ENCODE measurements at regions not wholly inside any gene's neighbourhood (a gene's known extent, or its start where the extent isn't known, plus 50 kb on each side); places are given as distances from the start of the nearest gene placed in this dataset.

- Histone ChIP-seq H3K4me1 (ENCODE audit: low read depth) (no peaks in the 10 kb centered on the region), H3K9me3 (ENCODE audit: low read depth) (no peaks in the 10 kb centered on the region), H3K27me3 (no peaks in the 10 kb centered on the region), H3K4me3 (no peak overlapping the region), H3K27ac (no peak overlapping the region), H3K36me3 (no peaks in the 10 kb centered on the region)
- DNase-seq (ENCODE audit: low read depth in 1 of 2, low spot score in 1 of 2): no peak
- TF ChIP-seq, protein P1, sequence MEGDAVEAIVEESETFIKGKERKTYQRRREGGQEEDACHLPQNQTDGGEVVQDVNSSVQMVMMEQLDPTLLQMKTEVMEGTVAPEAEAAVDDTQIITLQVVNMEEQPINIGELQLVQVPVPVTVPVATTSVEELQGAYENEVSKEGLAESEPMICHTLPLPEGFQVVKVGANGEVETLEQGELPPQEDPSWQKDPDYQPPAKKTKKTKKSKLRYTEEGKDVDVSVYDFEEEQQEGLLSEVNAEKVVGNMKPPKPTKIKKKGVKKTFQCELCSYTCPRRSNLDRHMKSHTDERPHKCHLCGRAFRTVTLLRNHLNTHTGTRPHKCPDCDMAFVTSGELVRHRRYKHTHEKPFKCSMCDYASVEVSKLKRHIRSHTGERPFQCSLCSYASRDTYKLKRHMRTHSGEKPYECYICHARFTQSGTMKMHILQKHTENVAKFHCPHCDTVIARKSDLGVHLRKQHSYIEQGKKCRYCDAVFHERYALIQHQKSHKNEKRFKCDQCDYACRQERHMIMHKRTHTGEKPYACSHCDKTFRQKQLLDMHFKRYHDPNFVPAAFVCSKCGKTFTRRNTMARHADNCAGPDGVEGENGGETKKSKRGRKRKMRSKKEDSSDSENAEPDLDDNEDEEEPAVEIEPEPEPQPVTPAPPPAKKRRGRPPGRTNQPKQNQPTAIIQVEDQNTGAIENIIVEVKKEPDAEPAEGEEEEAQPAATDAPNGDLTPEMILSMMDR (IDR thresholded peaks at IDR 0.05; ENCODE audit: low read depth, low read length): no peak
Observed at GRCh38 chr3:112765531-112765930, 81.1 kb downstream of the CD200R1L start.

DNA sequence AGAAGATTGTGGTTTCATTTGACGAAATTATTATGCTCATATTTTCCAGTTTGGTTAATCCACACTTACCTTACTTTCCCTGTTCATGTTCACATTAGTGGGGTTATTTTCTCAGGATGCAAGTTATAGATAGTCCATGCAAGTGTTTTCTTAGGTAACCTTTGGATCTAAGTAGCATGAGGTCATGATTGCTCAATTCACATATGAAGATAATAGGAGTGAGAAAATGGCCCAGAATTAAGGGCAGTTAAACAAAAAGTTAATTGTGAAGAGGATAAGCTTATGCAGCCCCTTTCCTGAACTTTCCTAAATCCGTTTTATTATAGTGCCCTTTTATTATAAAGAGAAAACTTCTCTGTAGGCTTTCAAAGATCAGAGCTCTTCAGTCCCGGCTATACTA, 83.4 kb downstream of the CD200R1L start:
- H3K36me3 ChIP-seq: no peaks in the 10 kb centered on the region
- H3K9me3 ChIP-seq (ENCODE audit: low read depth): no peaks in the 10 kb centered on the region
- H3K4me3 ChIP-seq: no peak overlapping the region
- no peaks in the 10 kb centered on the region for H3K4me1 ChIP-seq (ENCODE audit: low read depth)
- H3K27ac ChIP-seq: no peak overlapping the region
- no peak for DNase-seq (ENCODE audit: low read depth in 1 of 2, low spot score in 1 of 2)
- H3K27me3 ChIP-seq: no peaks in the 10 kb centered on the region
- TF ChIP-seq, protein P1 (IDR thresholded peaks at IDR 0.05; ENCODE audit: low read depth, low read length): no peak

GRCh38 chr3:112761062-112761638, 85.5 kb downstream of the CD200R1L start:
- H3K27ac ChIP-seq: no peak overlapping the region
- no peak overlapping the region for H3K4me3 ChIP-seq
- DNase-seq (ENCODE audit: low read depth in 1 of 2, low spot score in 1 of 2): no peak
- H3K9me3 ChIP-seq (ENCODE audit: low read depth): no peaks in the 10 kb centered on the region
- TF ChIP-seq, protein P1 (IDR thresholded peaks at IDR 0.05; ENCODE audit: low read depth, low read length): no peak
- no peaks in the 10 kb centered on the region for H3K4me1 ChIP-seq (ENCODE audit: low read depth)
- no peaks in the 10 kb centered on the region for H3K27me3 ChIP-seq
- no peaks in the 10 kb centered on the region for H3K36me3 ChIP-seq

DNA sequence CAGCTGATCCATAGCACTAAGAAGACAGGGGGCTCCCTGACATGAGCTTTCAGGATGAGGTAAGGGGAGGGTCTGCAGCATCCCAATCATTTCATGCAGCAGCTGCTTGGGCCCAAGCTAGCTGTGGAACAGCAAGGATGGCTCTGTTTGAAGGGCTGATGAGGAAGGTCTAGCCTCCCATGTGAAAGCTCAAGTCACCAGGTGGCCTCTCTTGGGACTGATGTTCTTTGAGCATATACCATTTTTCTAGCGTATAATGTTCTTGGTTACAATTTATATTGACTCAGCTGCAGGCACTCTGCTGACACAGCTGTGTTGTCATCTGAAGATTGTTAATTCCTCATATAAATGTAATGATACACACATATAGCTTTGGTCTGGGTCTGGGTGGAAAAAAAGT, 87.0 kb downstream of the CD200R1L start:
- Histone ChIP-seq H3K27ac (no peak overlapping the region), H3K4me1 (ENCODE audit: low read depth) (no peaks in the 10 kb centered on the region), H3K27me3 (no peaks in the 10 kb centered on the region), H3K4me3 (no peak overlapping the region), H3K9me3 (ENCODE audit: low read depth) (no peaks in the 10 kb centered on the region), H3K36me3 (no peaks in the 10 kb centered on the region)
- TF ChIP-seq, protein P1 (IDR thresholded peaks at IDR 0.05; ENCODE audit: low read depth, low read length): no peak
- no peak for DNase-seq (ENCODE audit: low read depth in 1 of 2, low spot score in 1 of 2)

GRCh38 chr3:112759210-112759609, 87.5 kb downstream of the CD200R1L start:
- no peak overlapping the region for H3K27ac ChIP-seq
- H3K27me3 ChIP-seq: no peaks in the 10 kb centered on the region
- TF ChIP-seq, protein P1 (IDR thresholded peaks at IDR 0.05; ENCODE audit: low read depth, low read length): no peak
- H3K9me3 ChIP-seq (ENCODE audit: low read depth): no peaks in the 10 kb centered on the region
- H3K36me3 ChIP-seq: no peaks in the 10 kb centered on the region
- DNase-seq (ENCODE audit: low read depth in 1 of 2, low spot score in 1 of 2): no peak
- no peak overlapping the region for H3K4me3 ChIP-seq
- no peaks in the 10 kb centered on the region for H3K4me1 ChIP-seq (ENCODE audit: low read depth)

GRCh38 chr3:112757197-112757596, 89.5 kb downstream of the CD200R1L start:
- no peaks in the 10 kb centered on the region for H3K4me1 ChIP-seq (ENCODE audit: low read depth)
- no peak for DNase-seq (ENCODE audit: low read depth in 1 of 2, low spot score in 1 of 2)
- no peaks in the 10 kb centered on the region for H3K9me3 ChIP-seq (ENCODE audit: low read depth)
- no peak overlapping the region for H3K27ac ChIP-seq
- H3K4me3 ChIP-seq: no peak overlapping the region
- no peaks in the 10 kb centered on the region for H3K36me3 ChIP-seq
- no peaks in the 10 kb centered on the region for H3K27me3 ChIP-seq
- TF ChIP-seq, protein P1 (IDR thresholded peaks at IDR 0.05; ENCODE audit: low read depth, low read length): no peak

Measured in cardiac muscle cell (in vitro differentiated cells and primary cell).